AG04449 (cell line): ENCODE measurements at regions not wholly inside any gene's neighbourhood (a gene's known extent, or its start where the extent isn't known, plus 50 kb on each side); places are given as distances from the start of the nearest gene placed in this dataset.

ENCODE experiments used
- CTCF ChIA-PET: fragments of 350-600 bp; formaldehyde crosslinking; extraction: SDS; loops from one replicate; lab custom pipeline; 2021; ENCODE audit warnings: antibody characterized with exemption; lab: Yijun Ruan, JAX
- POLR2A ChIA-PET: fragments of 400-600, 350-600 bp; formaldehyde crosslinking; extraction: SDS; loops from one replicate; lab custom pipeline; 2020; ENCODE audit warnings: antibody characterized with exemption, inconsistent platforms; lab: Yijun Ruan, JAX
- DNase-seq: peaks from one replicate; pipeline ENCODE4 v3.0.0-alpha.2; 2010; ENCODE audit warnings: low read depth, low spot score
- H3K4me3 ChIP-seq: 2 replicates; pipeline ENCODE4 v1.5.1; 2011; ENCODE audit warnings: low read depth, mild to moderate bottlenecking, control low read depth, low read length
- TF ChIP-seq, protein P1 (sequence below): IDR thresholded peaks from one replicate; pipeline ENCODE4 v1.5.1; 2011; ENCODE audit warnings: mild to moderate bottlenecking, moderate library complexity, low read length, control low read depth, inconsistent platforms; ENCODE audit not compliant: insufficient read depth; ENCODE audit errors: missing control alignments

DNA sequence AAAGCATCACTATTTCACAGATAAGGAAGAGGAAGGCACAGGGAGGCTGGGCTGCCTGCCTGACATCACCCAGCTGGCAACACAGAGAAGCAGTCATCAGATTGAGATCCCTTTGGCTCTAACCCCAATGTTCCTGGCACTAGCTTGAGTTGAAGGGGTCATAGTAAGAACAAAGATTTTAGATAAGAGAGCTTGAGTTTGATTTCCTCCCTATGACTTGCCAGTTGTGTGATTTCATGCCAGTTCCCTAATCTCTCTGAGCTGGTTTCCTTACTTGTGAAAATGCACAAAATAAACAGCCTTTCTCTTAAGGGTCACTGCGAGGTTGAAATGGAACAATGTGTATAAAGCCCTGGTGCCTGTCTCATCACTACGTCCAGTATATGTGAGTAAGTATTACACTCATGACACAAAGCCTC lies 475.4 kb upstream of the HS3ST1 start:
- TF ChIP-seq, protein P1, sequence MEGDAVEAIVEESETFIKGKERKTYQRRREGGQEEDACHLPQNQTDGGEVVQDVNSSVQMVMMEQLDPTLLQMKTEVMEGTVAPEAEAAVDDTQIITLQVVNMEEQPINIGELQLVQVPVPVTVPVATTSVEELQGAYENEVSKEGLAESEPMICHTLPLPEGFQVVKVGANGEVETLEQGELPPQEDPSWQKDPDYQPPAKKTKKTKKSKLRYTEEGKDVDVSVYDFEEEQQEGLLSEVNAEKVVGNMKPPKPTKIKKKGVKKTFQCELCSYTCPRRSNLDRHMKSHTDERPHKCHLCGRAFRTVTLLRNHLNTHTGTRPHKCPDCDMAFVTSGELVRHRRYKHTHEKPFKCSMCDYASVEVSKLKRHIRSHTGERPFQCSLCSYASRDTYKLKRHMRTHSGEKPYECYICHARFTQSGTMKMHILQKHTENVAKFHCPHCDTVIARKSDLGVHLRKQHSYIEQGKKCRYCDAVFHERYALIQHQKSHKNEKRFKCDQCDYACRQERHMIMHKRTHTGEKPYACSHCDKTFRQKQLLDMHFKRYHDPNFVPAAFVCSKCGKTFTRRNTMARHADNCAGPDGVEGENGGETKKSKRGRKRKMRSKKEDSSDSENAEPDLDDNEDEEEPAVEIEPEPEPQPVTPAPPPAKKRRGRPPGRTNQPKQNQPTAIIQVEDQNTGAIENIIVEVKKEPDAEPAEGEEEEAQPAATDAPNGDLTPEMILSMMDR, result no peak
- no peak overlapping the region for H3K4me3 ChIP-seq
- CTCF ChIA-PET, result no interaction called here
- no peak for DNase-seq
- POLR2A ChIA-PET, result no interaction called here

DNA sequence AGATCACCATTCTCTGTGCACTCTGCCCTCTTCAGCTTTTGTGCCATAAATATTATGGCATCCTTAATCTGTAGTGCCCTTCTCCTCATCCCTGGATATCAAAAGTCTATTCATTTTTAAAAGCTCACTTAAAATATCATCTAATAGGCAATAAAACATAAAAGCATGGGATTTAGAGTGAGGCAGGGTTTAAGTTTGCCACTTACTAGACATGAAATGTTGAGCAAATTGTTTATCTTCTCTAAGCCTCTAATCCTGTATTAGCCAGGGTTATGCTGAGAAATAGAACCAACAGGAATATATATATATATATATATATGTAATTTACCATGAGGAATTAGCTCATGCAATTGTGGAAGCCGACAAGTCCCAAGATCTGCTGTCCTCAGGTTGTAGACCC lies 472.4 kb upstream of the HS3ST1 start:
- no peak for DNase-seq
- ChIA-PET CTCF (no interaction called here), POLR2A (no interaction called here)
- TF ChIP-seq, protein P1, result no peak
- no peak overlapping the region for H3K4me3 ChIP-seq

DNA sequence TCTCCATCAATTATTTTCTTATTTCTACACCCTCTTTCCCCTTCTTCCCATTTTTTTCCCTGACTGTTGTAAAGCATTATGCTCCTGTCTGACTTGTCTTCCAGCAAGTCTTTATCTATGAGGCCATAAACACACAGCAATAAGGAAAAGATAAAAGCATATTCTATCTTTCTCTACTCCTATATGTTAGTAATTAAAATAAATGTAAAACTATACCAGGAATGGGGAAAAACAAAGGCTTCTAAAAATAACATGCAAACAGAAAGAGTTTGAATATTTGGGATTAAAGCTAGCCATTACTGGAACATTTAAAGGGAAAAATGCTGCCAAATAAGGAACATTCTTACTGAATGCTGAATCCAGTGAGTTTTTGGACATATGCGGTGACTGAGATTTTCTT lies 471.7 kb upstream of the HS3ST1 start:
- TF ChIP-seq, protein P1, result no peak
- POLR2A ChIA-PET, result no interaction called here
- no peak for DNase-seq
- CTCF ChIA-PET, result no interaction called here
- H3K4me3 ChIP-seq, result no peak overlapping the region

DNA sequence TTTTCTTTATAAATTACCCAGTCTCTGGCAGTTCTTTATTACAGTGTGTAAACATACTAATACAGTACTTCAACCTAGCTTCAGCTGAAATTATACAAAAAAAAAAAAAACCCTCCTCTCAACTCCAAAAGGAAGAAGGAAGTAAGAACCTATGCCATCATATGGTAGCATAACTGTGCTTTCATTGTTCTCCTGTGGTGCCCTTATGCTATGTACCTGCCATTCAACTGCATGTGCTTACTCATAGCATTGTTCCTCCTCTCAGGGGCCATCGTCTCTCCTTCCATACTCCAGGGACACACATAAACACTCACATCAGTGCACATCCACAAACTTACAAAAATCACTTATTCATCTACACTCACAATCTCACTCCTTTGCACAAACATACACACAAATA lies 470.1 kb upstream of the HS3ST1 start:
- DNase-seq, result no peak
- TF ChIP-seq, protein P1, result no peak
- ChIA-PET POLR2A (no interaction called here), CTCF (no interaction called here)
- no peak overlapping the region for H3K4me3 ChIP-seq

DNA sequence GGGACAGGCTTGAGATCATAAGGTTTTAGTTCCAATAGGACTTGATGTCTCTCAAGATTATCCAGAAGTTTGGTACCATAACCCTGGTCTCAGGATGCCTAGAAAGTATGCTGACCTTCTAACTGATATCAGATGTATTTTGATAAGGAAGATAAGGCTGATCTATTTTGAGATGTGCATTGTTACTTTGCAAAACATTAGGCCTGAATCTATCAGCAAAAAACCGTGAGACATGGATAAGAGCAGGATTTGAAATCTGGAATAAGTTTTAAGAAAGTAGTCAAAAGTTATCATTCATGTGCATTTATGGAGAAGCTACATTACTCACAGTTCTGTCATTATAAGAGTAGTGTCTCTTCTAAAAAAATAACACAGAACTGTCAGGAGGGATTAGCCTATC lies 467.1 kb upstream of the HS3ST1 start:
- no peak for DNase-seq
- TF ChIP-seq, protein P1, result no peak
- CTCF ChIA-PET, result no interaction called here

DNA sequence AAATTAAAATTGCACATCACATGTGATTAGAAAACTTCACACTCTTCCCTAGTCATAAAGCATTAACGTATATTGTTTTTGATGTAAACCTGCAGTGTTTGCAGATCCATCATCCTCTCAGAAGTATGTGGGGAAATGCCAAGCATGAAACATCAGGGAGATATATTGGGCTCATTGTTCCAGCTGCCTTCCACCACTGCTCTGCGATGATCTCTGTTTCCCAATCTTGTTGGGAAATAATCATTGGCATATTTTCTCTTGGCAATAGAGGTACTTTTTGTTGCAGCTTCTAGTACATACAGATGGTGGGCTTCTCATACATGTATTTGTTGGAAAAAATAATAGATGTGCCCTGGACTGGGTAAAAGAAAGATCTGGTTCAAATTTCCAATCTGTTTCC lies 466.3 kb upstream of the HS3ST1 start:
- CTCF ChIA-PET, result no interaction called here
- POLR2A ChIA-PET, result no interaction called here
- no peak for DNase-seq
- TF ChIP-seq, protein P1, result no peak
- no peak overlapping the region for H3K4me3 ChIP-seq

More for the DNA sequence above, 467.1 kb upstream of the HS3ST1 start:
- H3K4me3 ChIP-seq, result no peak overlapping the region
- POLR2A ChIA-PET, result no interaction called here
